Embryonic facial prominence (tissue), 1 donor: ENCODE measurements at regions not wholly inside any gene's neighbourhood (a gene's known extent, or its start where the extent isn't known, plus 50 kb on each side); places are given as distances from the start of the nearest gene placed in this dataset.
"Not testable (repeated sequence)": the region's sequence is repeated elsewhere in the genome, so short reads cannot be mapped to it uniquely, and the experiment has no call there.

Experiments used
- DNase-seq: peaks from one replicate; pipeline ENCODE4 v3.0.0-alpha.2; 2016; ENCODE audit errors: extremely low spot score

GRCh38 chr17:71470062-71470461 lies 650.8 kb upstream of the SOX9 start:
- no peak for DNase-seq

GRCh38 chr17:71472809-71473789 lies 647.7 kb upstream of the SOX9 start:
- DNase-seq: no peak

- DNase-seq: no peak
Observed at GRCh38 chr17:71477356-71477755, 643.5 kb upstream of the SOX9 start.

GRCh38 chr17:71480099-71480498 lies 640.7 kb upstream of the SOX9 start:
- DNase-seq: no peak

- no peak for DNase-seq
Observed at GRCh38 chr17:71482625-71483024, 638.2 kb upstream of the SOX9 start.

- DNase-seq: no peak
Observed at GRCh38 chr17:71484546-71484945, 636.3 kb upstream of the SOX9 start.

GRCh38 chr17:71485426-71485825 lies 635.4 kb upstream of the SOX9 start:
- DNase-seq: no peak

GRCh38 chr17:71486261-71486660 lies 634.6 kb upstream of the SOX9 start:
- DNase-seq: no peak

- DNase-seq: no peak
Observed at GRCh38 chr17:71488851-71489250, 632.0 kb upstream of the SOX9 start.

GRCh38 chr17:71494062-71494855 lies 626.6 kb upstream of the SOX9 start:
- DNase-seq: no peak

GRCh38 chr17:71495420-71495819 lies 625.4 kb upstream of the SOX9 start:
- DNase-seq: no peak

GRCh38 chr17:71496552-71496951 lies 624.3 kb upstream of the SOX9 start:
- DNase-seq: no peak

- no peak for DNase-seq
Observed at GRCh38 chr17:71500761-71501555, 619.9 kb upstream of the SOX9 start.

- no peak for DNase-seq
Observed at GRCh38 chr17:71501711-71502110, 619.1 kb upstream of the SOX9 start.

- no peak for DNase-seq
Observed at GRCh38 chr17:71502443-71502842, 618.4 kb upstream of the SOX9 start.

GRCh38 chr17:71503710-71504465 lies 616.9 kb upstream of the SOX9 start:
- DNase-seq: no peak

- DNase-seq: no peak
Observed at GRCh38 chr17:71505200-71505599, 615.6 kb upstream of the SOX9 start.

- no peak for DNase-seq
Observed at GRCh38 chr17:71505981-71506380, 614.8 kb upstream of the SOX9 start.

- no peak for DNase-seq
Observed at GRCh38 chr17:71511266-71511995, 609.4 kb upstream of the SOX9 start.

GRCh38 chr17:71513725-71514124 lies 607.1 kb upstream of the SOX9 start:
- DNase-seq: not testable (repeated sequence)
